GM12864 (cell line): ENCODE measurements at regions not wholly inside any gene's neighbourhood (a gene's known extent, or its start where the extent isn't known, plus 50 kb on each side); places are given as distances from the start of the nearest gene placed in this dataset.

Experiments
- DNase-seq: peaks from one replicate; pipeline ENCODE4 v3.0.0-alpha.2; 2011; ENCODE audit warnings: low read depth
- H3K4me3 ChIP-seq: 2 replicates; pipeline ENCODE4 v1.5.1; 2011; ENCODE audit warnings: mild to moderate bottlenecking, low read depth, low read length, control low read depth
- TF ChIP-seq, protein P1 (sequence below): IDR thresholded peaks from 2 replicates; pipeline ENCODE4 v1.5.1; 2011; ENCODE audit warnings: low read depth, mild to moderate bottlenecking, moderate library complexity, low read length, control low read depth, inconsistent platforms; ENCODE audit errors: missing control alignments

- H3K4me3 ChIP-seq: no peak overlapping the region
- DNase-seq: no peak
- TF ChIP-seq, protein P1, sequence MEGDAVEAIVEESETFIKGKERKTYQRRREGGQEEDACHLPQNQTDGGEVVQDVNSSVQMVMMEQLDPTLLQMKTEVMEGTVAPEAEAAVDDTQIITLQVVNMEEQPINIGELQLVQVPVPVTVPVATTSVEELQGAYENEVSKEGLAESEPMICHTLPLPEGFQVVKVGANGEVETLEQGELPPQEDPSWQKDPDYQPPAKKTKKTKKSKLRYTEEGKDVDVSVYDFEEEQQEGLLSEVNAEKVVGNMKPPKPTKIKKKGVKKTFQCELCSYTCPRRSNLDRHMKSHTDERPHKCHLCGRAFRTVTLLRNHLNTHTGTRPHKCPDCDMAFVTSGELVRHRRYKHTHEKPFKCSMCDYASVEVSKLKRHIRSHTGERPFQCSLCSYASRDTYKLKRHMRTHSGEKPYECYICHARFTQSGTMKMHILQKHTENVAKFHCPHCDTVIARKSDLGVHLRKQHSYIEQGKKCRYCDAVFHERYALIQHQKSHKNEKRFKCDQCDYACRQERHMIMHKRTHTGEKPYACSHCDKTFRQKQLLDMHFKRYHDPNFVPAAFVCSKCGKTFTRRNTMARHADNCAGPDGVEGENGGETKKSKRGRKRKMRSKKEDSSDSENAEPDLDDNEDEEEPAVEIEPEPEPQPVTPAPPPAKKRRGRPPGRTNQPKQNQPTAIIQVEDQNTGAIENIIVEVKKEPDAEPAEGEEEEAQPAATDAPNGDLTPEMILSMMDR: no peak
These were observed 948.7 kb downstream of the KCNJ2 start for GRCh38 chr17:71118039-71118438.

GRCh38 chr17:71127416-71127815 is 958.1 kb downstream of the KCNJ2 start:
- TF ChIP-seq, protein P1: no peak
- DNase-seq: no peak

GRCh38 chr17:71142333-71142732 is 973.0 kb downstream of the KCNJ2 start:
- TF ChIP-seq, protein P1: no peak
- no peak overlapping the region for H3K4me3 ChIP-seq
- DNase-seq: no peak

More at GRCh38 chr17:71127416-71127815, 958.1 kb downstream of the KCNJ2 start:
- no peak overlapping the region for H3K4me3 ChIP-seq

DNA sequence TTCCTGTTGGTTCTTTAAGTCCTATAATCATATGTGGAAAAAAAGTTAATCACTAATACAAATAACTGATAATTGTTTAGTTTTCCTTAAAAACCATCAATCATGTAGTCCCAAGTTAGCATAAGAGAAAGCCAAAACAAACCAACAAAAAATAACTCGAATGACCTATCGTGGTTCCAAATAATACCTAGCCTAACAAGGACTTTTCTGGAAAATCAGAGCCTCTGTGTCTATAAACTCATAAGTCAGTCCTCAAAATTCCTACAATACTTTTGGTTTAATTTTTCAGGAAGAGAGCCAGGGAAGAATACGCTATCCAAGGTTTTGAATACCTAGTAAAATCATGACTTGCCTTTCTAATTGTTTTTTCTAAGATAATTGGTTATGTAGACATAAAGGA is 975.3 kb upstream of the SOX9 start:
- TF ChIP-seq, protein P1: no peak
- no peak for DNase-seq
- H3K4me3 ChIP-seq: no peak overlapping the region

GRCh38 chr17:71147906-71148305 is 972.9 kb upstream of the SOX9 start:
- DNase-seq: no peak
- no peak overlapping the region for H3K4me3 ChIP-seq
- TF ChIP-seq, protein P1: no peak

GRCh38 chr17:71149607-71150006 is 971.2 kb upstream of the SOX9 start:
- no peak overlapping the region for H3K4me3 ChIP-seq
- DNase-seq: no peak
- TF ChIP-seq, protein P1: no peak

DNA sequence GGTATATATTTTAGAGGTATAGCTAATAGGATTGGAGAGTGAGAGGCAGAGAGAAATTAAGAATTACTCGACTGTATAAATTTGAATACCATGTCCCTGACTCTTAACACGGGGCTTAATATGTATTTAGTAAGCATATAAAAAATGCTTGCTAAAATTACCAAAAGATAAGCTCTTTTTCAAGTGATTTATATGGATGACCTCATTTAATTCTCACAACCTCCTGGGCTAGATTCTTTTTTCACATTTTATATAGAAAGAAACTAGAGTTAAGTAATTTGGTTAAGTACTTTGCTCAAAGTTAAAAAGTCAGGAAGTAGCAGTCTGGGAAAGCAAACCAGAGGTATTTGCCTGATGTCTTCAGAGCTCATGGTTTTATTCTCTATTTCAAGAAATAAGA is 963.5 kb upstream of the SOX9 start:
- TF ChIP-seq, protein P1: no peak
- no peak for DNase-seq
- no peak overlapping the region for H3K4me3 ChIP-seq
